ENCODE measurements at regions not wholly inside any gene's neighbourhood (a gene's known extent, or its start where the extent isn't known, plus 50 kb on each side); places are given as distances from the start of the nearest gene placed in this dataset.

- DNase-seq: no peak
Measured at GRCh38 chr6:146865756-146866379, 267.1 kb downstream of the ADGB start.

GRCh38 chr6:146866731-146867414, 268.1 kb downstream of the ADGB start:
- no peak for DNase-seq

- no peak for DNase-seq
Measured at GRCh38 chr6:146868671-146869209, 270.0 kb downstream of the ADGB start.

- no peak for DNase-seq
Measured at GRCh38 chr6:146870760-146871159, 272.0 kb downstream of the ADGB start.

- DNase-seq: peak; percentile 77 to 82
Measured at GRCh38 chr6:146871611-146872425, 273.0 kb downstream of the ADGB start.

GRCh38 chr6:146872426-146872785, 273.6 kb downstream of the ADGB start:
- no peak for DNase-seq

- DNase-seq: no peak
Measured at GRCh38 chr6:146874278-146875018, 275.7 kb downstream of the ADGB start.

- DNase-seq: no peak
Measured at GRCh38 chr6:146875927-146876270, 277.1 kb downstream of the ADGB start.

- no peak for DNase-seq
Measured at GRCh38 chr6:146876271-146877151, 277.7 kb downstream of the ADGB start.

- DNase-seq: no peak
Measured at GRCh38 chr6:146878168-146878951, 279.6 kb downstream of the ADGB start.

- no peak for DNase-seq
Measured at GRCh38 chr6:146878952-146879340, 280.2 kb downstream of the ADGB start.

- DNase-seq: no peak
Measured at GRCh38 chr6:146879406-146880117, 280.8 kb downstream of the ADGB start.

GRCh38 chr6:146881228-146882181, 282.7 kb downstream of the ADGB start:
- no peak for DNase-seq

GRCh38 chr6:146883640-146884531, 285.1 kb downstream of the ADGB start:
- DNase-seq: no peak

GRCh38 chr6:146884728-146885127, 286.0 kb downstream of the ADGB start:
- no peak for DNase-seq

- no peak for DNase-seq
Measured at GRCh38 chr6:146885708-146886457, 287.1 kb downstream of the ADGB start.

All from NCI-H187 (cell line).